Stimulated activated CD4-positive, alpha-beta T cell treated with anti-CD3 and anti-CD28 coated beads, Interleukin-12 subunit alpha, Interleukin-12 subunit beta, amount 100 ng/mL, for 24 hours (primary cell): ENCODE measurements at regions not wholly inside any gene's neighbourhood (a gene's known extent, or its start where the extent isn't known, plus 50 kb on each side); places are given as distances from the start of the nearest gene placed in this dataset.

Source experiments
- DNase-seq, 2 experiments: peaks; one replicate each; pipeline ENCODE4 v3.0.0-alpha.2; 2020; ENCODE audit warnings: low read depth in 2 of 2

- DNase-seq = no peak
Measured at GRCh38 chr2:37865640-37866039, 59.4 kb upstream of the RMDN2 start.

GRCh38 chr2:37866171-37866934 is 58.7 kb upstream of the RMDN2 start:
- DNase-seq = no peak

DNA sequence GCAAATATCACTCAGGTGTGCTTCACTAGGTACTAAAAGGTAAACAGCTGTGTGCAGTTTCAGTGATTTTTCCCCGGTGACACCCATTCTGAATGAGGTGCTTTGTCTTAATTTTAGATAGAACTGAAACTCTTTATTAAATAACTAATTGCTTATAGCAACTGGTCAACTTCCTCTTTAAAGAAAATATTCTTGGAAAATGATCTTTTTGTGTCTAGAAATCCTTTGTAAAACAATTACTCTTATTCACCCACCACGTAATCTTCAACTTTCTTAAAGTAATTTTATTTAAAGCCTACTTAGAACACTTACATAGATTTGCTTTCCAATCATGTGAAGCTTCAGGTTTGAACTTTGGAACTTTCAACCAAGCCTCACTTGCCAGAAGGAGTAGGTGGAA is 57.9 kb upstream of the RMDN2 start:
- no peak for DNase-seq

- DNase-seq = no peak
Measured at GRCh38 chr2:37868866-37869265, 56.2 kb upstream of the RMDN2 start.

DNA sequence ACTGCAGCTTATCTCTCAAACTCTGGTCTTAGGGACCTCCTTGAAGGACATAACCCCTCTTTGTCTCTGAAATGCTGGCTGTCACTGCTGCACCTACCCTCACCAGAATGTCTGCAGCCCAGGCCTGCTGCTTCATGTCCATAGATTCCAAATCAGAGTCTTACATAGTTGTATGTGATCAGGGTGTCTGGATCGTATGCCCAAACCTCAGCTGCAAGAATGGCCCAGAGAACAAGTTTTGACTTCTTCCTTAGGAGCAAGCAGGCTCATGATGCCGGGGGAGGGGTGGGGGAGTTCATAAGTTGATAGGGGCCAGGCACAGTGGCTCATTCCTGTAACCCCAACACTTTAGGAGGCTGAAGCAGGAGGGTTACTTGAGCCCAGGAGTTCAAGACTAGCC is 55.8 kb upstream of the RMDN2 start:
- no peak for DNase-seq

GRCh38 chr2:37869771-37870170 is 55.3 kb upstream of the RMDN2 start:
- DNase-seq = no peak

GRCh38 chr2:37870829-37871228 is 54.3 kb upstream of the RMDN2 start:
- DNase-seq = no peak

DNA sequence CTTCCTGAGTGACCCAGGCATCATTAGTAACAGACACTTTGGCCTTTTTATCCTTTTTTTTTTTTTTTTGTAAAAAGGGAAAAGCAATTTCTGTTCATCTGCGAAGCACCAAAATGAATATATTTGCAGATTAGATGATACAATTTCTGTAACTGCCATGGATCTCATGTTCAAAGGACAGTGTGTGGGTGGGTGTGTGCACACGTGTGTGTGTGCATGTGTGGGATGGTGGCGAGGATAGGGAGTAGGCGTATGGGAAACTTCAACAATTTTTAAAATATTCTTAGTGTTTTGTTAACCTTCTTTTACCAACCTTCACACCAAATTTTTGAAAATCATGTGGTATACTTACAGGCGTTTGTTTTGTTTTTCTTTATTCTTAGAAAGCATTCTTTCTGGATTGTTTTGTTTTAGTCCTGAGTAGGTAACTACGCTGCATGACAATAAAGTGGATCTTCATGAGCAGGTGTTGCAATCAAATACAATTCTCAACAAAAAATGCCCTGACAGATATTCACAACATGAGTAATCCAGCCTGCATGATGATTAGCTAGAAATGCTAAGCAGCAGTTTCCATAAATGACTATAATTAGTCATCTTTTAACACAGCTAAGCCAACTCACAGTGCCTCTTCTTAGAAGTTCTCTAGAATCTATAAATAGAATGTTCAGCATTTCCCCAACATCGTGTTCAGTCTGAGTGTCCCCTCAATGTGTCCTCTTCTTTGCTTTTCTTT is 53.5 kb upstream of the RMDN2 start:
- DNase-seq = no peak

GRCh38 chr2:37872192-37872750 is 52.8 kb upstream of the RMDN2 start:
- DNase-seq = no peak

- no peak for DNase-seq
Measured at GRCh38 chr2:37873229-37873628, 51.9 kb upstream of the RMDN2 start.

DNA sequence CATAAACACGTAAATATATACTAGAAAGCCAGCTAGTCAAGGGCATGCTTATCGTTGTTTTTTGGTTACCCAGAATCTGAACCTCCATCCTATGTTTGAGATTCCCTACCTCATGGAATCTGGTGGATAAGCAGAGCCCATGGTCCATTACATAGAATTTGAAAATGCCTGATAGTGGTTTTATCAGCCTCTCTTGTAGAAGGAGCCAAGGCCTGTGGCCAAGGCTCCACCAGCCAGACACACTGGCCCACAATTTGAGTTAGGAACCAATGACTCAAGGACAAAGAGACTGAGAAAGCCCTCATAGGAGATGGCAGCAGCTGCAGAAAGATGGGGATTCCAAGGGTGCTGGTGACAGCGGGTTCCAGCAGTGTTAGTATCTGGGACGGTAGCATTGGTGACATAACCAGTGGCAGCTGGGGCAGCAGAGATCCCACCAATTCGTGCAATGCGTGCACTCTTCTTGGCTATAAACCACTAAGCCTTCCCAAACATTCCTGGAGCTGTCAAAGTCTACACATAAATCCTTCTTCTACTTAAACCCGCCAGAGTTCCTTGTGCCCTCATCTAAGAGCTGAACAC is 51.2 kb upstream of the RMDN2 start:
- no peak for DNase-seq

DNA sequence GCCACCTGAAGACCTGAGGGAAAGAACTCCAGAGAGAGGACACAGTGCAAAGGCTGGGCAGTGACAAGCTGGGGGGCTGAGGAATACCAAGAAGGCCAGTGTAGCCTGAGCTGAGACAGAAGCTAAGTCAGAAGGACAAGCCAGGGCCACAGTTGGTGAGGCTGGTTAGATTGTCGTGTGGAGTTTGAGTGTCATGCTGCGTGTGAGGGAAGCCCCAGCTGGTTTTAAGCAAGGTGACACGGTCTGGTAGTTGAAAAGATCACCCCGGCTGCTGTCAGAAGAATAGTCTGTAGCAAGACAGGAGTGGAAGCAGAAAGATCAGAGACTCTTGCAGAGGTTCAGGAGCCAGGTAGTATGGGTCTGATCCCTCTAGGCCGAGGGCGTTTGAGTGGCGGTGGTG is 50.6 kb upstream of the RMDN2 start:
- DNase-seq = no peak
